ENCODE measurements at regions not wholly inside any gene's neighbourhood (a gene's known extent, or its start where the extent isn't known, plus 50 kb on each side); places are given as distances from the start of the nearest gene placed in this dataset.
"Not testable (repeated sequence)": the region's sequence is repeated elsewhere in the genome, so short reads cannot be mapped to it uniquely, and the experiment has no call there.

DNA sequence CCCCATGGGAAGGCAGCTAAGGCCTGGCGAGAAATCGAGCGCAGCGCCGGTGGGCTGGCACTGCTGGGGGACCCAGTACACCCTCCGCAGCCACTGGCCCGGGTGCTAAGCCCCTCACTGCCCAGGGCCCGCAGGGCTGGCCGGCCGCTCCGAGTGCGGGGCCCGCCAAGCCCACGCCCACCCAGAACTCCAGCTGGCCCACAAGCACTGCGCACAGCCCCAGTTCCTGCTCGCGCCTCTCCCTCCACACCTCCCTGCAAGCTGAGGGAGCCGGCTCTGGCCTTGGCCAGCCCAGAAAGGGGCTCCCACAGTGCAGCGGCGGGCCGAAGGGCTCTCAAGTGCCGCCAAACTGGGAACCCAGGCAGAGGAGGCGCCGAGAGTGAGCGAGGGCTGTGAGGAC lies 253.0 kb upstream of the PDE3A start:
- not testable (repeated sequence) for TF ChIP-seq EZH2phosphoT487 (IDR thresholded peaks at IDR 0.05; ENCODE audit: borderline replicate concordance)
- TF ChIP-seq, protein P1, sequence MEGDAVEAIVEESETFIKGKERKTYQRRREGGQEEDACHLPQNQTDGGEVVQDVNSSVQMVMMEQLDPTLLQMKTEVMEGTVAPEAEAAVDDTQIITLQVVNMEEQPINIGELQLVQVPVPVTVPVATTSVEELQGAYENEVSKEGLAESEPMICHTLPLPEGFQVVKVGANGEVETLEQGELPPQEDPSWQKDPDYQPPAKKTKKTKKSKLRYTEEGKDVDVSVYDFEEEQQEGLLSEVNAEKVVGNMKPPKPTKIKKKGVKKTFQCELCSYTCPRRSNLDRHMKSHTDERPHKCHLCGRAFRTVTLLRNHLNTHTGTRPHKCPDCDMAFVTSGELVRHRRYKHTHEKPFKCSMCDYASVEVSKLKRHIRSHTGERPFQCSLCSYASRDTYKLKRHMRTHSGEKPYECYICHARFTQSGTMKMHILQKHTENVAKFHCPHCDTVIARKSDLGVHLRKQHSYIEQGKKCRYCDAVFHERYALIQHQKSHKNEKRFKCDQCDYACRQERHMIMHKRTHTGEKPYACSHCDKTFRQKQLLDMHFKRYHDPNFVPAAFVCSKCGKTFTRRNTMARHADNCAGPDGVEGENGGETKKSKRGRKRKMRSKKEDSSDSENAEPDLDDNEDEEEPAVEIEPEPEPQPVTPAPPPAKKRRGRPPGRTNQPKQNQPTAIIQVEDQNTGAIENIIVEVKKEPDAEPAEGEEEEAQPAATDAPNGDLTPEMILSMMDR (conservative IDR thresholded peaks at IDR 0.05; ENCODE audit: low read length): not testable (repeated sequence)
